ENCODE measurements at regions not wholly inside any gene's neighbourhood (a gene's known extent, or its start where the extent isn't known, plus 50 kb on each side); places are given as distances from the start of the nearest gene placed in this dataset.

GRCh38 chr13:88586263-88586662, 915.1 kb downstream of the SLITRK5 start:
- no peak for DNase-seq

GRCh38 chr13:88590574-88590973, 919.4 kb downstream of the SLITRK5 start:
- Histone ChIP-seq H3K27me3 (ENCODE audit: insufficient read depth, low read length) (no peaks in the 10 kb centered on the region), H4K91ac (ENCODE audit: low read depth, low read length) (no peak overlapping the region), H3K23ac (ENCODE audit: low read length) (no peak overlapping the region), H2BK120ac (ENCODE audit: insufficient read depth, low read length, poor library complexity) (no peak overlapping the region), H2AFZ (ENCODE audit: insufficient read depth, low read length, poor library complexity) (no peak overlapping the region), H3K4me1 (ENCODE audit: control insufficient read depth in 1 of 2, insufficient read depth in 2 of 2, low read length in 2 of 2) (peaks cover 0 to 2% of the 10 kb centered on the region in 2 experiments), H3K4me2 (ENCODE audit: low read length) (no peak overlapping the region), H2BK12ac (ENCODE audit: low read length) (no peak overlapping the region), H3K79me2 (ENCODE audit: control insufficient read depth, insufficient read depth, low read length, poor library complexity) (no peaks in the 10 kb centered on the region), H2AK5ac (ENCODE audit: low read length) (no peak overlapping the region), H3K27ac (ENCODE audit: low read depth, low read length) (no peak overlapping the region), H3K9ac (ENCODE audit: low read length) (no peak overlapping the region), H2BK5ac (ENCODE audit: low read depth, low read length, poor library complexity) (no peak overlapping the region), H3K9me3 (ENCODE audit: insufficient read depth, low read depth, low read length) (peaks cover 3% of the 10 kb centered on the region), H3K18ac (ENCODE audit: low read length) (no peak overlapping the region), H3K4ac (ENCODE audit: low read depth, low read length) (no peak overlapping the region), H3K14ac (ENCODE audit: low read length) (no peak overlapping the region), H3K36me3 (ENCODE audit: control insufficient read depth in 1 of 2, insufficient read depth in 2 of 2, low read length in 2 of 2) (no peaks in the 10 kb centered on the region), H4K8ac (ENCODE audit: low read depth, low read length) (no peak overlapping the region), H3K79me1 (ENCODE audit: low read length) (no peaks in the 10 kb centered on the region), H3K4me3 (ENCODE audit: low read depth, low read length) (no peak overlapping the region), H4K12ac (ENCODE audit: low read depth, low read length) (no peak overlapping the region)
- no peak for DNase-seq
- no CpG with 5 or more reads among the region's 1 CpG for WGBS (ENCODE audit: extremely low coverage, insufficient coverage, insufficient read length)

More at GRCh38 chr13:88586263-88586662, 915.1 kb downstream of the SLITRK5 start:
- no peaks in the 10 kb centered on the region for H3K36me3 ChIP-seq (ENCODE audit: control insufficient read depth in 1 of 2, insufficient read depth in 2 of 2, low read length in 2 of 2)
- no peak overlapping the region for H3K14ac ChIP-seq (ENCODE audit: low read length)
- no peak overlapping the region for H3K4ac ChIP-seq (ENCODE audit: low read depth, low read length)
- H3K4me3 ChIP-seq (ENCODE audit: low read depth, low read length), result no peak overlapping the region
- no peak overlapping the region for H2BK12ac ChIP-seq (ENCODE audit: low read length)
- H3K4me2 ChIP-seq (ENCODE audit: low read length), result no peak overlapping the region
- H3K79me1 ChIP-seq (ENCODE audit: low read length), result no peaks in the 10 kb centered on the region
- peaks cover 0 to 2% of the 10 kb centered on the region in 2 experiments for H3K4me1 ChIP-seq (ENCODE audit: control insufficient read depth in 1 of 2, insufficient read depth in 2 of 2, low read length in 2 of 2)
- H3K9me3 ChIP-seq (ENCODE audit: insufficient read depth, low read depth, low read length), result no peaks in the 10 kb centered on the region
- H3K27ac ChIP-seq (ENCODE audit: low read depth, low read length), result no peak overlapping the region
- no peak overlapping the region for H3K9ac ChIP-seq (ENCODE audit: low read length)
- H3K79me2 ChIP-seq (ENCODE audit: control insufficient read depth, insufficient read depth, low read length, poor library complexity), result no peaks in the 10 kb centered on the region
- H4K8ac ChIP-seq (ENCODE audit: low read depth, low read length), result no peak overlapping the region
- no peak overlapping the region for H2BK5ac ChIP-seq (ENCODE audit: low read depth, low read length, poor library complexity)
- H2AK5ac ChIP-seq (ENCODE audit: low read length), result no peak overlapping the region
- no peak overlapping the region for H3K23ac ChIP-seq (ENCODE audit: low read length)
- H4K12ac ChIP-seq (ENCODE audit: low read depth, low read length), result no peak overlapping the region
- H2BK120ac ChIP-seq (ENCODE audit: insufficient read depth, low read length, poor library complexity), result no peak overlapping the region
- H3K18ac ChIP-seq (ENCODE audit: low read length), result no peak overlapping the region
- no peaks in the 10 kb centered on the region for H3K27me3 ChIP-seq (ENCODE audit: insufficient read depth, low read length)
- no peak overlapping the region for H2AFZ ChIP-seq (ENCODE audit: insufficient read depth, low read length, poor library complexity)
- H4K91ac ChIP-seq (ENCODE audit: low read depth, low read length), result no peak overlapping the region

- Histone ChIP-seq H3K23ac (ENCODE audit: low read length) (no peak overlapping the region), H2BK5ac (ENCODE audit: low read depth, low read length, poor library complexity) (no peak overlapping the region), H2BK12ac (ENCODE audit: low read length) (no peak overlapping the region), H2AK5ac (ENCODE audit: low read length) (no peak overlapping the region), H3K36me3 (ENCODE audit: control insufficient read depth in 1 of 2, insufficient read depth in 2 of 2, low read length in 2 of 2) (no peaks in the 10 kb centered on the region), H3K4me3 (ENCODE audit: low read depth, low read length) (no peak overlapping the region), H2BK120ac (ENCODE audit: insufficient read depth, low read length, poor library complexity) (no peak overlapping the region), H3K4me2 (ENCODE audit: low read length) (no peak overlapping the region), H4K8ac (ENCODE audit: low read depth, low read length) (no peak overlapping the region), H3K4me1 (ENCODE audit: control insufficient read depth in 1 of 2, insufficient read depth in 2 of 2, low read length in 2 of 2) (no peaks in the 10 kb centered on the region), H3K9ac (ENCODE audit: low read length) (no peak overlapping the region), H3K14ac (ENCODE audit: low read length) (no peak overlapping the region), H4K91ac (ENCODE audit: low read depth, low read length) (no peak overlapping the region), H2AFZ (ENCODE audit: insufficient read depth, low read length, poor library complexity) (no peak overlapping the region), H3K4ac (ENCODE audit: low read depth, low read length) (no peak overlapping the region), H3K79me2 (ENCODE audit: control insufficient read depth, insufficient read depth, low read length, poor library complexity) (no peaks in the 10 kb centered on the region), H3K27ac (ENCODE audit: low read depth, low read length) (no peak overlapping the region), H3K79me1 (ENCODE audit: low read length) (no peaks in the 10 kb centered on the region), H4K12ac (ENCODE audit: low read depth, low read length) (no peak overlapping the region), H3K18ac (ENCODE audit: low read length) (no peak overlapping the region), H3K9me3 (ENCODE audit: insufficient read depth, low read depth, low read length) (peaks cover 3% of the 10 kb centered on the region), H3K27me3 (ENCODE audit: insufficient read depth, low read length) (no peaks in the 10 kb centered on the region)
- WGBS (ENCODE audit: extremely low coverage, insufficient coverage, insufficient read length), result no CpG with 5 or more reads among the region's 1 CpG
- DNase-seq, result no peak
Observed at GRCh38 chr13:88592105-88592504, 920.9 kb downstream of the SLITRK5 start.

- Histone ChIP-seq H3K36me3 (ENCODE audit: control insufficient read depth in 1 of 2, insufficient read depth in 2 of 2, low read length in 2 of 2) (no peaks in the 10 kb centered on the region), H4K12ac (ENCODE audit: low read depth, low read length) (no peak overlapping the region), H2AFZ (ENCODE audit: insufficient read depth, low read length, poor library complexity) (no peak overlapping the region), H3K79me2 (ENCODE audit: control insufficient read depth, insufficient read depth, low read length, poor library complexity) (no peaks in the 10 kb centered on the region), H3K27ac (ENCODE audit: low read depth, low read length) (no peak overlapping the region), H3K23ac (ENCODE audit: low read length) (no peak overlapping the region), H4K8ac (ENCODE audit: low read depth, low read length) (no peak overlapping the region), H3K4me2 (ENCODE audit: low read length) (no peak overlapping the region), H4K91ac (ENCODE audit: low read depth, low read length) (no peak overlapping the region), H2BK120ac (ENCODE audit: insufficient read depth, low read length, poor library complexity) (no peak overlapping the region), H3K9me3 (ENCODE audit: insufficient read depth, low read depth, low read length) (no peaks in the 10 kb centered on the region), H2AK5ac (ENCODE audit: low read length) (no peak overlapping the region), H3K18ac (ENCODE audit: low read length) (no peak overlapping the region), H3K27me3 (ENCODE audit: insufficient read depth, low read length) (no peaks in the 10 kb centered on the region), H3K79me1 (ENCODE audit: low read length) (no peaks in the 10 kb centered on the region), H3K14ac (ENCODE audit: low read length) (no peak overlapping the region), H2BK12ac (ENCODE audit: low read length) (no peak overlapping the region), H3K4me3 (ENCODE audit: low read depth, low read length) (no peak overlapping the region), H2BK5ac (ENCODE audit: low read depth, low read length, poor library complexity) (no peak overlapping the region), H3K9ac (ENCODE audit: low read length) (no peak overlapping the region), H3K4me1 (ENCODE audit: control insufficient read depth in 1 of 2, insufficient read depth in 2 of 2, low read length in 2 of 2) (no peaks in the 10 kb centered on the region), H3K4ac (ENCODE audit: low read depth, low read length) (no peak overlapping the region)
- DNase-seq, result no peak
- no CpG with 5 or more reads among the region's 2 CpGs for WGBS (ENCODE audit: extremely low coverage, insufficient coverage, insufficient read length)
Observed at GRCh38 chr13:88601949-88602348, 930.8 kb downstream of the SLITRK5 start.

All from trophoblast cell (in vitro differentiated cells and primary cell).